MM.1S (cell line): ENCODE measurements at regions not wholly inside any gene's neighbourhood (a gene's known extent, or its start where the extent isn't known, plus 50 kb on each side); places are given as distances from the start of the nearest gene placed in this dataset.

Experiments
- EZH2 ChIP-seq: fragments of 300-600 bp; sonication (generic); optimal IDR thresholded peaks from 2 replicates; pipeline ENCODE3; 2017; ENCODE audit warnings: low read depth, mild to moderate bottlenecking, antibody characterized with exemption, low read length, mixed read lengths
- TF ChIP-seq, protein P1 (sequence below): fragments of 300-600 bp; sonication (generic); IDR thresholded peaks from 2 replicates; pipeline ENCODE4 v1.5.1; 2016; ENCODE audit warnings: antibody characterized with exemption, low read length, mixed read lengths

DNA sequence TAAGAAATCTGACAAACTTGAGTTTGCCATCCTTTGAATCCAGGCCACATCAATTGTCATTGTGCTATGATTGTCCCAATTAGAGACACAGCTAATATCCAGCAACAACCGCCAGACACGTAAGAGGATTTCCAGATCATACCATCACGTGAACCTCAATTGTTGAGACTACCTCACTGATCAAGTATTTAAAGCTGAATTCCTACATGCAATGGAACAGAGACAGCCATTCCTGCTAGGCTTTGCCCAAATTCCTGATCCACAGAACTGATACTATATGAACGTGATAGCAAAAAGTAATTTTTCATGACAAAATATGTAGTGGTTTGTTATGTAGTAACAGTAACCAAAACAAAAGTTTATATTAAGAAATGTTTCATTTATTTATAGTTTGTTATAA lies 657.7 kb downstream of the PRR16 start:
- TF ChIP-seq, protein P1, sequence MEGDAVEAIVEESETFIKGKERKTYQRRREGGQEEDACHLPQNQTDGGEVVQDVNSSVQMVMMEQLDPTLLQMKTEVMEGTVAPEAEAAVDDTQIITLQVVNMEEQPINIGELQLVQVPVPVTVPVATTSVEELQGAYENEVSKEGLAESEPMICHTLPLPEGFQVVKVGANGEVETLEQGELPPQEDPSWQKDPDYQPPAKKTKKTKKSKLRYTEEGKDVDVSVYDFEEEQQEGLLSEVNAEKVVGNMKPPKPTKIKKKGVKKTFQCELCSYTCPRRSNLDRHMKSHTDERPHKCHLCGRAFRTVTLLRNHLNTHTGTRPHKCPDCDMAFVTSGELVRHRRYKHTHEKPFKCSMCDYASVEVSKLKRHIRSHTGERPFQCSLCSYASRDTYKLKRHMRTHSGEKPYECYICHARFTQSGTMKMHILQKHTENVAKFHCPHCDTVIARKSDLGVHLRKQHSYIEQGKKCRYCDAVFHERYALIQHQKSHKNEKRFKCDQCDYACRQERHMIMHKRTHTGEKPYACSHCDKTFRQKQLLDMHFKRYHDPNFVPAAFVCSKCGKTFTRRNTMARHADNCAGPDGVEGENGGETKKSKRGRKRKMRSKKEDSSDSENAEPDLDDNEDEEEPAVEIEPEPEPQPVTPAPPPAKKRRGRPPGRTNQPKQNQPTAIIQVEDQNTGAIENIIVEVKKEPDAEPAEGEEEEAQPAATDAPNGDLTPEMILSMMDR, result no peak
- TF ChIP-seq EZH2, result no peak
